Small intestine (tissue), 7 donors: ENCODE measurements at regions not wholly inside any gene's neighbourhood (a gene's known extent, or its start where the extent isn't known, plus 50 kb on each side); places are given as distances from the start of the nearest gene placed in this dataset.
"Not testable (repeated sequence)": the region's sequence is repeated elsewhere in the genome, so short reads cannot be mapped to it uniquely, and the experiment has no call there.

ENCODE experiments used
- DNase-seq, 2 donors: peaks; one replicate each; pipeline versions ENCODE4 v3.0.0 to v3.0.0-alpha.2; 2013
- FAIRE-seq: peaks from 2 replicates; lab custom pipeline; 2012; peaks lifted over from hg19 to GRCh38; lab: Jason Lieb, UNC
- H3K27ac ChIP-seq, 3 donors: one replicate each; pipeline ENCODE4 v1.5.1; 2013; ENCODE audit warnings: low read length in 2 of 3, mild to moderate bottlenecking in 2 of 3, control low read depth in 1 of 3, inconsistent platforms in 1 of 3, low read depth in 1 of 3, moderate library complexity in 1 of 3
- H3K27me3 ChIP-seq, 3 donors: one replicate each; pipeline ENCODE4 v1.6.1; 2013; ENCODE audit warnings: low read length in 3 of 3, inconsistent platforms in 1 of 3; ENCODE audit not compliant: control insufficient read depth in 3 of 3, insufficient read depth in 3 of 3
- H3K36me3 ChIP-seq, 3 donors: one replicate each; pipeline ENCODE4 v1.6.1; 2013; ENCODE audit warnings: low read length in 3 of 3, inconsistent platforms in 1 of 3, low read depth in 1 of 3, mild to moderate bottlenecking in 1 of 3, moderate library complexity in 1 of 3; ENCODE audit not compliant: control insufficient read depth in 3 of 3, insufficient read depth in 2 of 3
- H3K4me1 ChIP-seq, 3 donors: one replicate each; pipeline ENCODE4 v1.6.1; 2013; ENCODE audit warnings: low read length in 2 of 3, inconsistent platforms in 1 of 3, low read depth in 1 of 3, mild to moderate bottlenecking in 1 of 3, moderate library complexity in 1 of 3; ENCODE audit not compliant: control insufficient read depth in 3 of 3, insufficient read depth in 2 of 3
- H3K4me3 ChIP-seq, 3 donors: one replicate each; pipeline ENCODE4 v1.5.1; 2013; ENCODE audit warnings: low read length in 3 of 3, control low read depth in 1 of 3, inconsistent platforms in 1 of 3, low read depth in 1 of 3, mild to moderate bottlenecking in 1 of 3, moderate library complexity in 1 of 3
- H3K9me3 ChIP-seq, 2 donors: one replicate each; pipeline ENCODE4 v1.6.1; 2013; ENCODE audit warnings: low read depth in 1 of 2, low read length in 1 of 2; ENCODE audit not compliant: control insufficient read depth in 2 of 2, insufficient read depth in 1 of 2
- WGBS, 3 donors: extraction: QIAGEN DNeasy Blood & Tissue Kit; methylation state at CpG; one replicate each; pipeline ENCODE4 v1.1.7; 2013; 5-methylcytosine and 5-hydroxymethylcytosine counted together
- donor health status: healthy with polysubstance abuse.
- donor health status: control.
- donor health status: control.
- donor health status: Bipolar disorder and iron deficiency.
- donor health status: healthy.

GRCh38 chr6:85240787-85241385 lies 209.0 kb upstream of the NT5E start:
- H3K27ac ChIP-seq, result no peak overlapping the region
- no peak overlapping the region for H3K4me3 ChIP-seq
- WGBS, 3 donors, result 51 to 59% (median 52%) methylated on average over 1 of the region's 1 CpG
- H3K4me1 ChIP-seq, result no peaks in the 10 kb centered on the region
- DNase-seq (no peak), FAIRE-seq (no peak)
- H3K36me3 ChIP-seq, result no peaks in the 10 kb centered on the region
- H3K9me3 ChIP-seq, result no peaks in the 10 kb centered on the region
- H3K27me3 ChIP-seq, result no peaks in the 10 kb centered on the region

- H3K9me3 ChIP-seq, result no peaks in the 10 kb centered on the region
- FAIRE-seq (no peak), DNase-seq (no peak)
- H3K36me3 ChIP-seq, result no peaks in the 10 kb centered on the region
- H3K4me1 ChIP-seq, result no peaks in the 10 kb centered on the region
- 43 to 56% (median 43%) methylated on average over 3 of the region's 3 CpGs for WGBS, 3 donors
- H3K27me3 ChIP-seq, result no peaks in the 10 kb centered on the region
- H3K4me3 ChIP-seq, result no peak overlapping the region
- H3K27ac ChIP-seq, result no peak overlapping the region
Measured at GRCh38 chr6:85237478-85237877, 212.4 kb upstream of the NT5E start.

GRCh38 chr6:85236636-85237035 lies 213.2 kb upstream of the NT5E start:
- DNase-seq (no peak), FAIRE-seq (no peak)
- Histone ChIP-seq H3K27me3 (no peaks in the 10 kb centered on the region), H3K4me3 (no peak overlapping the region), H3K36me3 (no peaks in the 10 kb centered on the region), H3K27ac (no peak overlapping the region), H3K4me1 (no peaks in the 10 kb centered on the region), H3K9me3 (no peaks in the 10 kb centered on the region)
- WGBS, 3 donors, result 53 to 72% (median 70%) methylated on average over 3 of the region's 3 CpGs

GRCh38 chr6:85227345-85227744 lies 222.5 kb upstream of the NT5E start:
- not testable (repeated sequence) for H3K27ac ChIP-seq, H3K27me3 ChIP-seq, FAIRE-seq, DNase-seq, H3K4me3 ChIP-seq, H3K4me1 ChIP-seq, H3K36me3 ChIP-seq
- WGBS, 3 donors, result 60 to 76% (median 62%) methylated on average over 1 of the region's 1 CpG
- peaks cover 0 to 11% of the 10 kb centered on the region in 2 donors for H3K9me3 ChIP-seq

- H3K4me1 ChIP-seq, H3K27me3 ChIP-seq, H3K9me3 ChIP-seq, DNase-seq, FAIRE-seq, H3K4me3 ChIP-seq, H3K36me3 ChIP-seq, H3K27ac ChIP-seq: not testable (repeated sequence)
- 18 to 29% (median 19%) methylated on average over 5 of the region's 5 CpGs for WGBS, 3 donors
Measured at GRCh38 chr6:85212794-85213193, 237.1 kb upstream of the NT5E start.

- Histone ChIP-seq H3K36me3 (no peaks in the 10 kb centered on the region), H3K27me3 (no peaks in the 10 kb centered on the region), H3K4me3 (no peak overlapping the region), H3K27ac (no peak overlapping the region), H3K9me3 (peaks cover 0 to 6% of the 10 kb centered on the region in 2 donors), H3K4me1 (no peaks in the 10 kb centered on the region)
- FAIRE-seq (no peak), DNase-seq (no peak)
Measured at GRCh38 chr6:85195243-85195642, 254.6 kb upstream of the NT5E start.

- H3K4me3 ChIP-seq, result no peak overlapping the region
- no peaks in the 10 kb centered on the region for H3K27me3 ChIP-seq
- no peaks in the 10 kb centered on the region for H3K36me3 ChIP-seq
- DNase-seq (no peak), FAIRE-seq (no peak)
- peaks cover 0 to 6% of the 10 kb centered on the region in 2 donors for H3K9me3 ChIP-seq
- no peak overlapping the region for H3K27ac ChIP-seq
- WGBS, 3 donors, result 33 to 42% (median 35%) methylated on average over 3 of the region's 3 CpGs
- no peaks in the 10 kb centered on the region for H3K4me1 ChIP-seq
Measured at GRCh38 chr6:85193339-85193738, 256.5 kb upstream of the NT5E start.

GRCh38 chr6:85192596-85192995 lies 257.3 kb upstream of the NT5E start:
- FAIRE-seq, result no peak
- Histone ChIP-seq H3K4me3 (no peak overlapping the region), H3K36me3 (no peaks in the 10 kb centered on the region), H3K9me3 (peaks cover 0 to 6% of the 10 kb centered on the region in 2 donors), H3K27me3 (no peaks in the 10 kb centered on the region), H3K4me1 (no peaks in the 10 kb centered on the region), H3K27ac (no peak overlapping the region)
- WGBS, 3 donors, result 69 to 73% (median 70%) methylated on average over 4 of the region's 4 CpGs
- DNase-seq, result no peak

GRCh38 chr6:85192186-85192585 lies 257.7 kb upstream of the NT5E start:
- no peak for FAIRE-seq
- no peaks in the 10 kb centered on the region for H3K27me3 ChIP-seq
- H3K36me3 ChIP-seq, result no peaks in the 10 kb centered on the region
- H3K4me1 ChIP-seq, result no peaks in the 10 kb centered on the region
- no peak overlapping the region for H3K4me3 ChIP-seq
- DNase-seq, result no peak
- 56 to 93% (median 72%) methylated on average over 1 of the region's 1 CpG for WGBS, 3 donors
- H3K27ac ChIP-seq, result no peak overlapping the region
- peaks cover 0 to 6% of the 10 kb centered on the region in 2 donors for H3K9me3 ChIP-seq
